Upper lobe of left lung (tissue), 4 donors: ENCODE measurements at regions not wholly inside any gene's neighbourhood (a gene's known extent, or its start where the extent isn't known, plus 50 kb on each side); places are given as distances from the start of the nearest gene placed in this dataset.

Source experiments
- CTCF ChIP-seq, 6 experiments: fragments of 450-650 bp in 4 of 6; fragments of 200-600 bp in 2 of 6; sonication (generic) in 2 of 6; IDR thresholded peaks; one replicate each; pipeline ENCODE4 v1.5.1; 2016 to 2019; ENCODE audit warnings: antibody characterized with exemption in 6 of 6
- POLR2A ChIP-seq, 4 donors: fragments of 450-650 bp; IDR thresholded peaks; one replicate each; pipeline ENCODE4 v1.5.1; 2016 to 2017; ENCODE audit warnings: antibody characterized with exemption in 4 of 4, mild to moderate bottlenecking in 2 of 4
- POLR2AphosphoS5 ChIP-seq, 2 donors: sonication (generic); formaldehyde crosslinking; IDR thresholded peaks; one replicate each; pipeline ENCODE4 v1.5.1; 2017; ENCODE audit warnings: antibody characterized with exemption in 2 of 2

- TF ChIP-seq POLR2A (IDR thresholded peaks at IDR 0.05), result no peak
- no peak for TF ChIP-seq CTCF (IDR thresholded peaks at IDR 0.05)
- TF ChIP-seq POLR2AphosphoS5 (IDR thresholded peaks at IDR 0.05), result no peak
These were observed 1343.8 kb downstream of the TBC1D22A start for GRCh38 chr22:48106215-48106614.
